ENCODE measurements at regions not wholly inside any gene's neighbourhood (a gene's known extent, or its start where the extent isn't known, plus 50 kb on each side); places are given as distances from the start of the nearest gene placed in this dataset.

DNA sequence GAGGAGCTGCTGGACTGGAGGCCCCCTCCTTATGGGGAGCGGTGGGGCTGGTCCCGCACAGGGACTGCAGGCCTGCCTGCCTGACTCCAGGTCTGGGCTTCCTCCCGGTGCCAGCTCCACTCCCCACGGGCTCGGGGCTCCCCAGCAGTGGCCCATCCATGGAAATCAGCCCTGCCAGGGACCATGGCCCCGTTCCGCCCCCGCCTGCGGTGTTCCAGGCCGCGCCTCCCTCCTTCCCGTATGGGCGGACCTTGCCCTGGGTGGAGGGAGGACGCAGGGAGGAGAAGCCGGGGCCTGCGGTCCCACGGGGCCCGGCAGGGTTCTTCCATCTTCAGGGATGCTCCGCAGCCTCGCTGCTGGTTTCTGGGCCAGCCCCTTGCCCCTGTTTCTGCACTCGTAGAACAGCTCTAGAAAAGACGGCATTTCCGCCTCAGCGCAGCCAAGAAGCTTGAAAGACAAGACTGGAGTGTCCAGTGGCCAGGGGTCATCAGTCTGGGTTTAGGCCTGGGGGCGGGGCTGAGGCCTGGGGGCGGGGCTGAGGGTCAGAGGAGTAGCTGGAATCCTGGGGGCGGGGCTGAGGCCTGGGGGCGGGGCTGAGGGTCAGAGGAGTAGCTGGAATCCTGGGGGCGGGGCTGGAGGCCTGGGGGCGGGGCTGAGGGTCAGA, 1330.6 kb downstream of the BRD1 start:
- TF ChIP-seq KLF10 (tag by site-specific recombination; IDR thresholded peaks at IDR 0.05) (no peak), ZNF37A (tag by site-specific recombination; IDR thresholded peaks at IDR 0.05) (no peak), ZNF670 (tag by site-specific recombination; IDR thresholded peaks at IDR 0.05; ENCODE audit: low read depth) (no peak), ZNF274 (IDR thresholded peaks at IDR 0.05; ENCODE audit: low read length) (no peak), ZNF274 (tag by site-specific recombination; IDR thresholded peaks at IDR 0.05; ENCODE audit: borderline replicate concordance) (no peak), SP3 (tag by site-specific recombination; IDR thresholded peaks at IDR 0.05) (no peak), GLIS2 (tag by site-specific recombination; IDR thresholded peaks at IDR 0.05) (no peak), ZFP69B (tag by site-specific recombination; IDR thresholded peaks at IDR 0.05) (no peak)
- TF ChIP-seq, protein P1, sequence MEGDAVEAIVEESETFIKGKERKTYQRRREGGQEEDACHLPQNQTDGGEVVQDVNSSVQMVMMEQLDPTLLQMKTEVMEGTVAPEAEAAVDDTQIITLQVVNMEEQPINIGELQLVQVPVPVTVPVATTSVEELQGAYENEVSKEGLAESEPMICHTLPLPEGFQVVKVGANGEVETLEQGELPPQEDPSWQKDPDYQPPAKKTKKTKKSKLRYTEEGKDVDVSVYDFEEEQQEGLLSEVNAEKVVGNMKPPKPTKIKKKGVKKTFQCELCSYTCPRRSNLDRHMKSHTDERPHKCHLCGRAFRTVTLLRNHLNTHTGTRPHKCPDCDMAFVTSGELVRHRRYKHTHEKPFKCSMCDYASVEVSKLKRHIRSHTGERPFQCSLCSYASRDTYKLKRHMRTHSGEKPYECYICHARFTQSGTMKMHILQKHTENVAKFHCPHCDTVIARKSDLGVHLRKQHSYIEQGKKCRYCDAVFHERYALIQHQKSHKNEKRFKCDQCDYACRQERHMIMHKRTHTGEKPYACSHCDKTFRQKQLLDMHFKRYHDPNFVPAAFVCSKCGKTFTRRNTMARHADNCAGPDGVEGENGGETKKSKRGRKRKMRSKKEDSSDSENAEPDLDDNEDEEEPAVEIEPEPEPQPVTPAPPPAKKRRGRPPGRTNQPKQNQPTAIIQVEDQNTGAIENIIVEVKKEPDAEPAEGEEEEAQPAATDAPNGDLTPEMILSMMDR (tag by site-specific recombination; IDR thresholded peaks at IDR 0.05), result no peak
